Progenitor cell of endocrine pancreas (in vitro differentiated cells): ENCODE measurements at regions not wholly inside any gene's neighbourhood (a gene's known extent, or its start where the extent isn't known, plus 50 kb on each side); places are given as distances from the start of the nearest gene placed in this dataset.

Experiments used
- DNase-seq: peaks from one replicate; pipeline ENCODE4 v3.0.0; 2021; ENCODE audit warnings: low spot score; ENCODE audit not compliant: unreplicated experiment
- H3K27ac Mint-ChIP-seq: 2 replicates; pipeline ENCODE4 v1.8.0; 2021; ENCODE audit warnings: mild to moderate bottlenecking, moderate library complexity, mixed read lengths
- H3K27me3 Mint-ChIP-seq: 2 replicates; pipeline ENCODE4 v1.8.0; 2021; ENCODE audit warnings: mixed read lengths
- H3K36me3 Mint-ChIP-seq: 2 replicates; pipeline ENCODE4 v1.8.0; 2022; ENCODE audit warnings: mixed read lengths; ENCODE audit not compliant: insufficient read depth
- H3K4me1 Mint-ChIP-seq: 2 replicates; pipeline ENCODE4 v1.8.0; 2021; ENCODE audit warnings: low read depth, mixed read lengths
- H3K4me3 Mint-ChIP-seq: 2 replicates; pipeline ENCODE4 v1.8.0; 2021; ENCODE audit warnings: low read depth, mild to moderate bottlenecking, moderate library complexity, mixed read lengths
- H3K9me3 Mint-ChIP-seq: 2 replicates; pipeline ENCODE4 v1.8.0; 2021; ENCODE audit warnings: low read depth, mixed read lengths
- TF ChIP-seq, protein P1 (sequence below): fragments of 200-600 bp; sonication (generic); IDR thresholded peaks from one replicate; pipeline ENCODE4 v1.5.0; 2021; ENCODE audit warnings: antibody characterized with exemption, mild to moderate bottlenecking; ENCODE audit not compliant: unreplicated experiment

DNA sequence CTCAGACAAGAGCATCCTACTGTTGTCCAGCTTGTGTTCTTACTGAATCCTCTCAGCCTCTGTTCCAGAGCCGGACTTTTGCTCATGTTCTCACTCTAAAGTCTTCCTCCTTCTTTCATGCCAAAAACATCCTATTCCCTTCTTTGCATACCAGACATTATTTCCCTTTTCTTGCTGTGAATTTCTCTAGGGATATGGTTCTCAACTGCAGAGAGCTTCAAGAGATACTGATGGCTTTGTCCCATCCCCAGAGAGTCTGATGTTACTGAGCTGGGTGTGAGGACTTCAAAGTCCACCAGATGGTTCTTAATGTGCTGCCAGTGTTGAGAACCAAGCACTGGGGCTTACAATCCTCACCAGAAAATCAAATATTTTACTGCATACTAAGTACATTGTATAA, 98.6 kb upstream of the FER start:
- Mint-ChIP-seq H3K27ac (no peak overlapping the region), H3K4me1 (peaks cover 2% of the 10 kb centered on the region), H3K9me3 (peaks cover 8% of the 10 kb centered on the region), H3K27me3 (no peaks in the 10 kb centered on the region), H3K4me3 (no peak overlapping the region), H3K36me3 (peaks cover 2% of the 10 kb centered on the region)
- TF ChIP-seq, protein P1, sequence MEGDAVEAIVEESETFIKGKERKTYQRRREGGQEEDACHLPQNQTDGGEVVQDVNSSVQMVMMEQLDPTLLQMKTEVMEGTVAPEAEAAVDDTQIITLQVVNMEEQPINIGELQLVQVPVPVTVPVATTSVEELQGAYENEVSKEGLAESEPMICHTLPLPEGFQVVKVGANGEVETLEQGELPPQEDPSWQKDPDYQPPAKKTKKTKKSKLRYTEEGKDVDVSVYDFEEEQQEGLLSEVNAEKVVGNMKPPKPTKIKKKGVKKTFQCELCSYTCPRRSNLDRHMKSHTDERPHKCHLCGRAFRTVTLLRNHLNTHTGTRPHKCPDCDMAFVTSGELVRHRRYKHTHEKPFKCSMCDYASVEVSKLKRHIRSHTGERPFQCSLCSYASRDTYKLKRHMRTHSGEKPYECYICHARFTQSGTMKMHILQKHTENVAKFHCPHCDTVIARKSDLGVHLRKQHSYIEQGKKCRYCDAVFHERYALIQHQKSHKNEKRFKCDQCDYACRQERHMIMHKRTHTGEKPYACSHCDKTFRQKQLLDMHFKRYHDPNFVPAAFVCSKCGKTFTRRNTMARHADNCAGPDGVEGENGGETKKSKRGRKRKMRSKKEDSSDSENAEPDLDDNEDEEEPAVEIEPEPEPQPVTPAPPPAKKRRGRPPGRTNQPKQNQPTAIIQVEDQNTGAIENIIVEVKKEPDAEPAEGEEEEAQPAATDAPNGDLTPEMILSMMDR = no peak
- DNase-seq = no peak

GRCh38 chr5:108642170-108642906, 105.4 kb upstream of the FER start:
- Mint-ChIP-seq H3K27ac (peak overlapping the region; percentile 1), H3K27me3 (no peaks in the 10 kb centered on the region), H3K36me3 (peaks cover 2% of the 10 kb centered on the region), H3K9me3 (peaks cover 8% of the 10 kb centered on the region), H3K4me1 (peaks cover 19% of the 10 kb centered on the region), H3K4me3 (peak overlapping the region; percentile 3)
- TF ChIP-seq, protein P1 = peak; percentile 95
- DNase-seq = peak; percentile 52

GRCh38 chr5:108641596-108641995, 106.1 kb upstream of the FER start:
- H3K9me3 Mint-ChIP-seq = peaks cover 1% of the 10 kb centered on the region
- TF ChIP-seq, protein P1 = no peak
- no peak overlapping the region for H3K27ac Mint-ChIP-seq
- no peak overlapping the region for H3K4me3 Mint-ChIP-seq
- no peaks in the 10 kb centered on the region for H3K36me3 Mint-ChIP-seq
- peaks cover 19% of the 10 kb centered on the region for H3K4me1 Mint-ChIP-seq
- DNase-seq = no peak
- H3K27me3 Mint-ChIP-seq = no peaks in the 10 kb centered on the region

GRCh38 chr5:108639366-108639765, 108.3 kb upstream of the FER start:
- Mint-ChIP-seq H3K4me1 (peaks cover 16% of the 10 kb centered on the region), H3K4me3 (no peak overlapping the region), H3K27me3 (no peaks in the 10 kb centered on the region), H3K36me3 (no peaks in the 10 kb centered on the region), H3K9me3 (no peaks in the 10 kb centered on the region), H3K27ac (no peak overlapping the region)
- TF ChIP-seq, protein P1 = no peak
- no peak for DNase-seq

- Mint-ChIP-seq H3K36me3 (no peaks in the 10 kb centered on the region), H3K4me3 (no peak overlapping the region), H3K27ac (no peak overlapping the region), H3K27me3 (no peaks in the 10 kb centered on the region), H3K4me1 (peaks cover 9% of the 10 kb centered on the region), H3K9me3 (no peaks in the 10 kb centered on the region)
- TF ChIP-seq, protein P1 = no peak
- no peak for DNase-seq
Measured at GRCh38 chr5:108638021-108638420, 109.7 kb upstream of the FER start.
